Pancreas (tissue), 10 donors: ENCODE measurements at regions not wholly inside any gene's neighbourhood (a gene's known extent, or its start where the extent isn't known, plus 50 kb on each side); places are given as distances from the start of the nearest gene placed in this dataset.

ENCODE experiments used
- ATAC-seq, 4 donors: fragments of 200-7000 bp; cut with Tn5 transposase; one replicate each; pipeline versions ENCODE4 v1.8.0 to v1.9.1; 2020; ENCODE audit warnings: mild to moderate bottlenecking in 4 of 4, moderate library complexity in 4 of 4
- DNase-seq, 6 donors: peaks; one replicate each; pipeline ENCODE4 v3.0.0-alpha.2; 2020
- FAIRE-seq: peaks from 2 replicates; lab custom pipeline; 2012; peaks lifted over from hg19 to GRCh38; lab: Jason Lieb, UNC
- H3K27ac ChIP-seq, 4 donors: fragments of 200-600 bp; sonication (generic); 1 replicate in 3 of 4; 2 replicates in 1 of 4; pipeline versions ENCODE4 v1.5.0 to v1.8.0; 2020
- H3K27me3 ChIP-seq, 4 donors: fragments of 200-600 bp; one replicate each; pipeline ENCODE4 v1.8.0; 2021
- H3K36me3 ChIP-seq, 3 donors: fragments of 200-600 bp; sonication (generic) in 1 of 3; one replicate each; pipeline versions ENCODE4 v1.5.0 to v1.8.0; 2020 to 2021
- H3K4me1 ChIP-seq, 3 donors: fragments of 200-600 bp; one replicate each; pipeline ENCODE4 v1.8.0; 2021
- H3K4me3 ChIP-seq, 4 donors: fragments of 200-600 bp; sonication (generic) in 2 of 4; one replicate each; pipeline versions ENCODE4 v1.5.0 to v1.8.0; 2020 to 2021
- H3K9me3 ChIP-seq, 4 donors: fragments of 200-600 bp; one replicate each; pipeline ENCODE4 v1.8.0; 2021
- CTCF ChIP-seq, 4 donors: fragments of 200-600 bp; sonication (generic) in 3 of 4; IDR thresholded peaks; one replicate each; pipeline versions ENCODE4 v1.5.0 to v1.8.0; 2021; ENCODE audit warnings: antibody characterized with exemption in 4 of 4
- WGBS, 2 donors: extraction: QIAGEN DNeasy Blood & Tissue Kit; methylation state at CpG; one replicate each; pipeline ENCODE4 v1.1.7; 2013; 5-methylcytosine and 5-hydroxymethylcytosine counted together
- intact Hi-C, 3 donors: fragments of 100-400 bp; cut with DNase I; formaldehyde crosslinking; loops; one replicate each; pipeline versions ENCODE4 v1.11.1 to v1.14.2; 2022
- donor health status: healthy with polysubstance abuse.
- donor health status: DM: no; HTN: no; CAD: no; lungs with moderate emphysema.
- donor health status: DM: no; HTN: no; CAD: no.
- donor health status: control.
- donor health status: control.
- donor health status: Bipolar disorder and iron deficiency.
- donor health status: DM: yes; HTN: yes; CAD: no.
- donor health status: DM: no; HTN: no; CAD: no.
- donor health status: DM: no; HTN: no; CAD: no.
- donor health status: DM: yes; HTN: yes; CAD: no.

GRCh38 chr1:4323309-4323708 lies 331.1 kb upstream of the AJAP1 start:
- no peak for FAIRE-seq
- Histone ChIP-seq H3K36me3 (no peaks in the 10 kb centered on the region), H3K4me1 (no peaks in the 10 kb centered on the region), H3K9me3 (no peaks in the 10 kb centered on the region), H3K27me3 (no peaks in the 10 kb centered on the region), H3K27ac (no peak overlapping the region), H3K4me3 (no peak overlapping the region)
- WGBS, 2 donors: 70 to 71% methylated on average over 4 of the region's 4 CpGs
- no peak for TF ChIP-seq CTCF (IDR thresholded peaks at IDR 0.05)
- ATAC-seq: no peak
- intact Hi-C loops: no loop called here
- DNase-seq: no peak

- Histone ChIP-seq H3K27ac (no peak overlapping the region), H3K4me3 (no peak overlapping the region), H3K9me3 (no peaks in the 10 kb centered on the region), H3K27me3 (peaks cover 0 to 4% (median 0%) of the 10 kb centered on the region in 4 donors), H3K36me3 (no peaks in the 10 kb centered on the region), H3K4me1 (no peaks in the 10 kb centered on the region)
- WGBS, 2 donors: 65 to 72% methylated on average over 9 of the region's 9 CpGs
- FAIRE-seq (no peak), DNase-seq (no peak), ATAC-seq (no peak)
- TF ChIP-seq CTCF (IDR thresholded peaks at IDR 0.05): no peak
- intact Hi-C loops: no loop called here
These were observed 329.9 kb upstream of the AJAP1 start for GRCh38 chr1:4324525-4324924.

- H3K27me3 ChIP-seq: peaks cover 0 to 4% (median 0%) of the 10 kb centered on the region in 4 donors
- no peak overlapping the region for H3K27ac ChIP-seq
- 64 to 69% methylated on average over 2 of the region's 2 CpGs for WGBS, 2 donors
- no peaks in the 10 kb centered on the region for H3K4me1 ChIP-seq
- H3K9me3 ChIP-seq: no peaks in the 10 kb centered on the region
- TF ChIP-seq CTCF (IDR thresholded peaks at IDR 0.05): no peak
- intact Hi-C loops: no loop called here
- H3K4me3 ChIP-seq: no peak overlapping the region
- ATAC-seq (no peak), FAIRE-seq (no peak), DNase-seq (no peak)
- no peaks in the 10 kb centered on the region for H3K36me3 ChIP-seq
These were observed 327.3 kb upstream of the AJAP1 start for GRCh38 chr1:4327142-4327541.

GRCh38 chr1:4328402-4329071 lies 325.9 kb upstream of the AJAP1 start:
- intact Hi-C loops: no loop called here
- Histone ChIP-seq H3K27me3 (peaks cover 0 to 4% (median 0%) of the 10 kb centered on the region in 4 donors), H3K36me3 (no peaks in the 10 kb centered on the region), H3K27ac (no peak overlapping the region), H3K4me1 (no peaks in the 10 kb centered on the region), H3K9me3 (no peaks in the 10 kb centered on the region), H3K4me3 (no peak overlapping the region)
- WGBS, 2 donors: 40 to 63% methylated on average over 10 of the region's 10 CpGs
- no peak for TF ChIP-seq CTCF (IDR thresholded peaks at IDR 0.05)
- FAIRE-seq: no peak
- ATAC-seq: no peak
- no peak for DNase-seq
